ENCODE measurements at regions not wholly inside any gene's neighbourhood (a gene's known extent, or its start where the extent isn't known, plus 50 kb on each side); places are given as distances from the start of the nearest gene placed in this dataset.

- DNase-seq (ENCODE audit: low read depth), result no peak
These were observed 205.7 kb upstream of the FAM83B start for GRCh38 chr6:54640911-54641310.

GRCh38 chr6:54646069-54646950, 200.3 kb upstream of the FAM83B start:
- no peak for DNase-seq (ENCODE audit: low read depth)

- no peak for DNase-seq (ENCODE audit: low read depth)
These were observed 199.5 kb upstream of the FAM83B start for GRCh38 chr6:54646951-54647664.

- DNase-seq (ENCODE audit: low read depth), result no peak
These were observed 192.2 kb upstream of the FAM83B start for GRCh38 chr6:54654381-54654780.

GRCh38 chr6:54655162-54655561, 191.4 kb upstream of the FAM83B start:
- no peak for DNase-seq (ENCODE audit: low read depth)

GRCh38 chr6:54665278-54665677, 181.3 kb upstream of the FAM83B start:
- DNase-seq (ENCODE audit: low read depth), result no peak

- no peak for DNase-seq (ENCODE audit: low read depth)
These were observed 166.0 kb upstream of the FAM83B start for GRCh38 chr6:54680531-54680930.

- DNase-seq (ENCODE audit: low read depth), result no peak
These were observed 165.3 kb upstream of the FAM83B start for GRCh38 chr6:54681267-54681666.

- no peak for DNase-seq (ENCODE audit: low read depth)
These were observed 164.6 kb upstream of the FAM83B start for GRCh38 chr6:54681987-54682386.

- no peak for DNase-seq (ENCODE audit: low read depth)
These were observed 157.0 kb upstream of the FAM83B start for GRCh38 chr6:54689620-54690019.

- DNase-seq (ENCODE audit: low read depth), result no peak
These were observed 156.0 kb upstream of the FAM83B start for GRCh38 chr6:54690596-54690995.

- DNase-seq (ENCODE audit: low read depth), result no peak
These were observed 151.5 kb upstream of the FAM83B start for GRCh38 chr6:54694928-54695532.

- DNase-seq (ENCODE audit: low read depth), result no peak
These were observed 150.8 kb upstream of the FAM83B start for GRCh38 chr6:54695815-54696214.

- DNase-seq (ENCODE audit: low read depth), result no peak
These were observed 149.1 kb upstream of the FAM83B start for GRCh38 chr6:54697424-54697823.

- DNase-seq (ENCODE audit: low read depth), result no peak
These were observed 147.6 kb upstream of the FAM83B start for GRCh38 chr6:54698974-54699373.

- no peak for DNase-seq (ENCODE audit: low read depth)
These were observed 146.4 kb upstream of the FAM83B start for GRCh38 chr6:54700158-54700557.

- no peak for DNase-seq (ENCODE audit: low read depth)
These were observed 143.8 kb upstream of the FAM83B start for GRCh38 chr6:54702772-54703171.

- no peak for DNase-seq (ENCODE audit: low read depth)
These were observed 140.2 kb upstream of the FAM83B start for GRCh38 chr6:54706391-54706790.

GRCh38 chr6:54706844-54707605, 139.5 kb upstream of the FAM83B start:
- no peak for DNase-seq (ENCODE audit: low read depth)

- no peak for DNase-seq (ENCODE audit: low read depth)
These were observed 136.1 kb upstream of the FAM83B start for GRCh38 chr6:54710456-54710855.

- no peak for DNase-seq (ENCODE audit: low read depth)
These were observed 130.6 kb upstream of the FAM83B start for GRCh38 chr6:54716010-54716409.

GRCh38 chr6:54716877-54717276, 129.7 kb upstream of the FAM83B start:
- no peak for DNase-seq (ENCODE audit: low read depth)
